Hepatocyte (in vitro differentiated cells): ENCODE measurements at regions not wholly inside any gene's neighbourhood (a gene's known extent, or its start where the extent isn't known, plus 50 kb on each side); places are given as distances from the start of the nearest gene placed in this dataset.

Source experiments
- EZH2 ChIP-seq: fragments of 200-600 bp; sonication (generic); IDR thresholded peaks from 2 replicates; pipeline ENCODE4 v1.6.1; 2016; ENCODE audit warnings: antibody characterized with exemption, mild to moderate bottlenecking, borderline replicate concordance
- EZH2phosphoT487 ChIP-seq: fragments of 200-600 bp; sonication (generic); IDR thresholded peaks from one replicate; pipeline ENCODE4 v1.6.1; 2018; ENCODE audit warnings: antibody characterized with exemption, mild to moderate bottlenecking, low read depth, moderate library complexity; ENCODE audit not compliant: unreplicated experiment, severe bottlenecking

- TF ChIP-seq EZH2phosphoT487 (no peak), EZH2 (no peak)
Measured at GRCh38 chr12:67217647-67218046, 51.5 kb upstream of the CAND1 start.
